ENCODE measurements at regions not wholly inside any gene's neighbourhood (a gene's known extent, or its start where the extent isn't known, plus 50 kb on each side); places are given as distances from the start of the nearest gene placed in this dataset.

DNA sequence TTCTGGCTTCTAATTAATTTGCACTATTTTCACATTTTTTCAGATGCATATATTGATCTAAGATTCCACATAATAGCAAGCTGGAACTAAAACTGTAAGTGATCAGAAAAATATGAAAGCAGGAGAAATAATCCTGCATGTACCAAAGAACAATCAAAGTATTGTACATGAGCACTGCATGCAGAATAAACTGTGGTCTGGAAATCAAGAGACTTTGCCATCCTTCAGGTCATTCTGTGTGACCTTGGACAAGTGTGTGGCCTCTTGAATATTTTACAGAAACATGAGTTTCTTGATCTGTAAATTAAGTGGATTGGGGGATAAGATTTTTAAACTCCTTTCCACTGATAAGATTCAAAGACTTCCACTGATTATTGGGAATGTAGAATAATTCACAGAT is 99.2 kb upstream of the GNAQ start:
- DNase-seq (ENCODE audit: low spot score in 2 of 2) = no peak
- no peak overlapping the region for H3K27ac ChIP-seq
- H3K36me3 ChIP-seq = no peaks in the 10 kb centered on the region
- no peaks in the 10 kb centered on the region for H3K9me3 ChIP-seq
- no peaks in the 10 kb centered on the region for H3K27me3 ChIP-seq
- H3K4me1 ChIP-seq = peaks cover 0 to 4% of the 10 kb centered on the region in 2 donors
- intact Hi-C loops (cut with DNase I) = no loop called here
- H3K4me3 ChIP-seq = no peak overlapping the region
- TF ChIP-seq, protein P1, sequence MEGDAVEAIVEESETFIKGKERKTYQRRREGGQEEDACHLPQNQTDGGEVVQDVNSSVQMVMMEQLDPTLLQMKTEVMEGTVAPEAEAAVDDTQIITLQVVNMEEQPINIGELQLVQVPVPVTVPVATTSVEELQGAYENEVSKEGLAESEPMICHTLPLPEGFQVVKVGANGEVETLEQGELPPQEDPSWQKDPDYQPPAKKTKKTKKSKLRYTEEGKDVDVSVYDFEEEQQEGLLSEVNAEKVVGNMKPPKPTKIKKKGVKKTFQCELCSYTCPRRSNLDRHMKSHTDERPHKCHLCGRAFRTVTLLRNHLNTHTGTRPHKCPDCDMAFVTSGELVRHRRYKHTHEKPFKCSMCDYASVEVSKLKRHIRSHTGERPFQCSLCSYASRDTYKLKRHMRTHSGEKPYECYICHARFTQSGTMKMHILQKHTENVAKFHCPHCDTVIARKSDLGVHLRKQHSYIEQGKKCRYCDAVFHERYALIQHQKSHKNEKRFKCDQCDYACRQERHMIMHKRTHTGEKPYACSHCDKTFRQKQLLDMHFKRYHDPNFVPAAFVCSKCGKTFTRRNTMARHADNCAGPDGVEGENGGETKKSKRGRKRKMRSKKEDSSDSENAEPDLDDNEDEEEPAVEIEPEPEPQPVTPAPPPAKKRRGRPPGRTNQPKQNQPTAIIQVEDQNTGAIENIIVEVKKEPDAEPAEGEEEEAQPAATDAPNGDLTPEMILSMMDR (IDR thresholded peaks at IDR 0.05) = no peak

GRCh38 chr9:78130004-78130403 is 98.4 kb upstream of the GNAQ start:
- DNase-seq (ENCODE audit: low spot score in 2 of 2) = peak in 1 of 2 donors; percentile 73
- Histone ChIP-seq H3K27ac (no peak overlapping the region), H3K4me1 (peaks cover 0 to 4% of the 10 kb centered on the region in 2 donors), H3K36me3 (no peaks in the 10 kb centered on the region), H3K9me3 (no peaks in the 10 kb centered on the region), H3K4me3 (no peak overlapping the region), H3K27me3 (no peaks in the 10 kb centered on the region)
- intact Hi-C loops (cut with DNase I) = no loop called here
- TF ChIP-seq, protein P1 (IDR thresholded peaks at IDR 0.05) = peak in 1 of 3 experiments; percentile 10

DNA sequence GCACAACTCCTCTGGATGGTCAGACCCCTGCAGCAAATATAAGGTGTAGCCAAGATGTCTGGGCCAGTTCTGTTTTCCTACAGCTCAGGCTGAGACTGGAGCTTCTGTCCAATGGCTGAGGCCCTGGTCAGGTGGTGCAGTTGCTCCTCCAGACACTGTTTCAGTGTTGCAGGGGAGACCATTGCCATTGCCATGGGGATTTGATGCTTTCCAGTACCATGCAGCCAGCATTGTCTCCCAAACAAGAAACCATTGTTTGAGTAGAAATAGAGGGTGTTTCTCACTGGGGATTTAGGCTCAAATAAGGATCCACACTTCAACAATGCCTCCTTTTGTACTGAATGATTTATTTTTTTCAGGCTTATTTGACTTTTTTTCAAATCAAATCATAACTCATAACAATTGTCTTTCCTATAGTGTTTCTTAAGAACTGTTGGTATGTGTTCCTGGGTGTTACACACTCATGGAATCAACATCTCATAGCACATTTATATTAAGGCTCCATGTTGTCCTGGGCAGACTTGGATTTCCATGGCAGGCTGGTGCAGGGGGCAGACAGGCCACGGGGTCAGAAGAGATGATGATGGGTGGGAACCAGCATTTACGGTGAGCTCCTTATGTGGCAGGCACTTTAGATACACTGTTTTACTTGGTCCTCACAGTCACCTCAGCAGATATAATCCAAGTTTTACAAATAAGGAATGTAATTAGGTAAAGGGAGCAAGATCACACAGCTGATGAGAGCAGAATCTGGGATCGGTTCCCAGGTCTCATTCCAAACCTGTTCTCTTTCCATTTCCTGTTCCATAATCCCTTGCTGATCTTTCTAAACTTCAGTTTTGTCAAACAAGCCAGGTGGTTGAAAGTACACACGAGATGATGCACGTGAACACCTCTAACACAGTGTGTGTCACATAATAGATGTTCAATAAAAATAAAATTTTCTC is 95.9 kb upstream of the GNAQ start:
- Histone ChIP-seq H3K27me3 (no peaks in the 10 kb centered on the region), H3K27ac (no peak overlapping the region), H3K4me1 (peaks cover 0 to 2% of the 10 kb centered on the region in 2 donors), H3K4me3 (no peak overlapping the region), H3K9me3 (no peaks in the 10 kb centered on the region), H3K36me3 (no peaks in the 10 kb centered on the region)
- intact Hi-C loops (cut with DNase I) = no loop called here
- DNase-seq (ENCODE audit: low spot score in 2 of 2) = no peak
- TF ChIP-seq, protein P1 (IDR thresholded peaks at IDR 0.05) = no peak

GRCh38 chr9:78123808-78124207 is 92.2 kb upstream of the GNAQ start:
- Histone ChIP-seq H3K36me3 (no peaks in the 10 kb centered on the region), H3K27ac (no peak overlapping the region), H3K27me3 (no peaks in the 10 kb centered on the region), H3K9me3 (no peaks in the 10 kb centered on the region), H3K4me3 (no peak overlapping the region), H3K4me1 (no peaks in the 10 kb centered on the region)
- intact Hi-C loops (cut with DNase I) = loop anchor here (5.0 kb wide), 1 partner anchor 692 kb away; no protein-coding TSS in a partner anchor
- TF ChIP-seq, protein P1 (IDR thresholded peaks at IDR 0.05) = no peak
- DNase-seq (ENCODE audit: low spot score in 2 of 2) = no peak

- DNase-seq (ENCODE audit: low spot score in 2 of 2) = no peak
- Histone ChIP-seq H3K4me1 (no peaks in the 10 kb centered on the region), H3K9me3 (no peaks in the 10 kb centered on the region), H3K27me3 (no peaks in the 10 kb centered on the region), H3K27ac (no peak overlapping the region), H3K4me3 (no peak overlapping the region), H3K36me3 (no peaks in the 10 kb centered on the region)
- TF ChIP-seq, protein P1 (IDR thresholded peaks at IDR 0.05) = no peak
- intact Hi-C loops (cut with DNase I) = loop anchor here (5.0 kb wide), 1 partner anchor 690 kb away; no protein-coding TSS in a partner anchor
Observed at GRCh38 chr9:78122631-78123030, 91.0 kb upstream of the GNAQ start.
